Kidney tubule cell (primary cell): ENCODE measurements at regions not wholly inside any gene's neighbourhood (a gene's known extent, or its start where the extent isn't known, plus 50 kb on each side); places are given as distances from the start of the nearest gene placed in this dataset.

Source experiments
- DNase-seq: peaks from one replicate; pipeline ENCODE4 v3.0.0-alpha.2; 2018; ENCODE audit warnings: low spot score

GRCh38 chr18:47543080-47543479 lies 291.6 kb upstream of the SKOR2 start:
- no peak for DNase-seq

GRCh38 chr18:47542551-47542950 lies 291.1 kb upstream of the SKOR2 start:
- DNase-seq, result no peak

GRCh38 chr18:47531717-47532116 lies 280.3 kb upstream of the SKOR2 start:
- no peak for DNase-seq

- DNase-seq, result no peak
Observed at GRCh38 chr18:47530695-47531094, 279.2 kb upstream of the SKOR2 start.

GRCh38 chr18:47528343-47528742 lies 276.9 kb upstream of the SKOR2 start:
- no peak for DNase-seq

- no peak for DNase-seq
Observed at GRCh38 chr18:47526147-47526546, 274.7 kb upstream of the SKOR2 start.

GRCh38 chr18:47522359-47522758 lies 270.9 kb upstream of the SKOR2 start:
- no peak for DNase-seq

GRCh38 chr18:47520263-47520662 lies 268.8 kb upstream of the SKOR2 start:
- no peak for DNase-seq

GRCh38 chr18:47519706-47520105 lies 268.2 kb upstream of the SKOR2 start:
- no peak for DNase-seq

- no peak for DNase-seq
Observed at GRCh38 chr18:47519277-47519676, 267.8 kb upstream of the SKOR2 start.

GRCh38 chr18:47513614-47514013 lies 262.2 kb upstream of the SKOR2 start:
- DNase-seq, result no peak

- no peak for DNase-seq
Observed at GRCh38 chr18:47512726-47513435, 261.4 kb upstream of the SKOR2 start.

- DNase-seq, result no peak
Observed at GRCh38 chr18:47512056-47512455, 260.6 kb upstream of the SKOR2 start.

- no peak for DNase-seq
Observed at GRCh38 chr18:47510831-47511230, 259.4 kb upstream of the SKOR2 start.

GRCh38 chr18:47507651-47508050 lies 256.2 kb upstream of the SKOR2 start:
- no peak for DNase-seq

- DNase-seq, result no peak
Observed at GRCh38 chr18:47506897-47507296, 255.4 kb upstream of the SKOR2 start.

GRCh38 chr18:47501946-47502345 lies 250.5 kb upstream of the SKOR2 start:
- no peak for DNase-seq

GRCh38 chr18:47500930-47501329 lies 249.5 kb upstream of the SKOR2 start:
- DNase-seq, result no peak

GRCh38 chr18:47492691-47493090 lies 241.2 kb upstream of the SKOR2 start:
- DNase-seq, result peak; percentile 13

- peak; percentile 58 for DNase-seq
Observed at GRCh38 chr18:47490882-47491281, 239.4 kb upstream of the SKOR2 start.

- DNase-seq, result no peak
Observed at GRCh38 chr18:47485221-47485797, 233.8 kb upstream of the SKOR2 start.

- DNase-seq, result no peak
Observed at GRCh38 chr18:47484068-47484467, 232.6 kb upstream of the SKOR2 start.

GRCh38 chr18:47480166-47480565 lies 228.7 kb upstream of the SKOR2 start:
- no peak for DNase-seq

- no peak for DNase-seq
Observed at GRCh38 chr18:47471784-47472183, 220.3 kb upstream of the SKOR2 start.
